SU-DHL-6 (cell line): ENCODE measurements at regions not wholly inside any gene's neighbourhood (a gene's known extent, or its start where the extent isn't known, plus 50 kb on each side); places are given as distances from the start of the nearest gene placed in this dataset.

Experiments
- EZH2phosphoT487 ChIP-seq: fragments of 200-600 bp; sonication (generic), shearing (Covaris generic); conservative IDR thresholded peaks from 2 replicates; pipeline ENCODE4 v1.6.1; 2018; ENCODE audit warnings: mild to moderate bottlenecking, antibody characterized with exemption, low read length, moderate library complexity, mixed read lengths
- TF ChIP-seq, protein P1 (sequence below): fragments of 200-600 bp; sonication (generic); IDR thresholded peaks from one replicate; pipeline ENCODE4 v1.5.1; 2017; ENCODE audit warnings: antibody characterized with exemption, mild to moderate bottlenecking, low read length, moderate library complexity; ENCODE audit not compliant: insufficient read depth, poor library complexity, severe bottlenecking

DNA sequence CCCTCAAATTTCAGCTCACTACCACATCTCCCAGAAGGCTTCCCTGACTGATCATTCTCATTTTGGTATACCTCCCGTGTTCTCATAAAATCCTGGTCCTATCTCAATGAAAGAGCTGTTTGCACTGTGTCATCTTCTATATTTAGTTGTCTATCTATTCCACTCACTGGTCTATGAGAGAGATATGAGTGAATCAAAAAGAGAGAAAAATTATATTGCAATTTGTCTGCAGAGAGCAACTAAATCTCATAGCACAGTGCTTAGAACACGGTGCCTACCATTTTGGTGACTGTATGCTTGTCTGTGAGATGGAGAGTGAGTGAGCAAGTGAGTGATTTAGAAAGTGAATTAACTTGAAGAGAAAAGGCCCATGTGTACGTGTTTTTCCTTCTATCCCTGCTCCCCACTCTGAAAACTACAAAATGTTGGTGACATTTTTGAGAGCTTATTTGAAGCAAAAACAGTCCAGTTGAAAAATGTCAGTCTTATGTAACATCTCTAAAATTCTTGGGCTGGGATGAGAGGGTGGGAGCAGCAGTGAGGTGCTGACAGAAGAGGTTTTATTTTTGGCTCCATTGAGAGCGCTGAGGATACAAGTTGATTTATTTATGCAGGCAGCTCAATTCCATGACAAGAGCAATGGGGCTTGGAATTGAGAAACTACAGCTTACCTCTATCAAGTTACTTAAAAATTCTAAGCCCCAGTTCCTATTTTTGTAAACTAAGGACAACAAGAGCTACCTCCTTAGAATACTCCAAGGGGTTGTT, 373.5 kb upstream of the CHST9 start:
- TF ChIP-seq EZH2phosphoT487, result no peak
- TF ChIP-seq, protein P1, sequence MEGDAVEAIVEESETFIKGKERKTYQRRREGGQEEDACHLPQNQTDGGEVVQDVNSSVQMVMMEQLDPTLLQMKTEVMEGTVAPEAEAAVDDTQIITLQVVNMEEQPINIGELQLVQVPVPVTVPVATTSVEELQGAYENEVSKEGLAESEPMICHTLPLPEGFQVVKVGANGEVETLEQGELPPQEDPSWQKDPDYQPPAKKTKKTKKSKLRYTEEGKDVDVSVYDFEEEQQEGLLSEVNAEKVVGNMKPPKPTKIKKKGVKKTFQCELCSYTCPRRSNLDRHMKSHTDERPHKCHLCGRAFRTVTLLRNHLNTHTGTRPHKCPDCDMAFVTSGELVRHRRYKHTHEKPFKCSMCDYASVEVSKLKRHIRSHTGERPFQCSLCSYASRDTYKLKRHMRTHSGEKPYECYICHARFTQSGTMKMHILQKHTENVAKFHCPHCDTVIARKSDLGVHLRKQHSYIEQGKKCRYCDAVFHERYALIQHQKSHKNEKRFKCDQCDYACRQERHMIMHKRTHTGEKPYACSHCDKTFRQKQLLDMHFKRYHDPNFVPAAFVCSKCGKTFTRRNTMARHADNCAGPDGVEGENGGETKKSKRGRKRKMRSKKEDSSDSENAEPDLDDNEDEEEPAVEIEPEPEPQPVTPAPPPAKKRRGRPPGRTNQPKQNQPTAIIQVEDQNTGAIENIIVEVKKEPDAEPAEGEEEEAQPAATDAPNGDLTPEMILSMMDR, result no peak
